Transverse colon (tissue), 4 donors: ENCODE measurements at regions not wholly inside any gene's neighbourhood (a gene's known extent, or its start where the extent isn't known, plus 50 kb on each side); places are given as distances from the start of the nearest gene placed in this dataset.

Experiments used
- DNase-seq: peaks from one replicate; pipeline ENCODE4 v3.0.0-alpha.2; 2019
- H3K27ac ChIP-seq, 4 donors: fragments of 200-600 bp; sonication (generic); 2 replicates each; pipeline ENCODE4 v1.5.1; 2016 to 2018; ENCODE audit warnings: inconsistent platforms in 4 of 4
- H3K27me3 ChIP-seq: fragments of 200-600 bp; sonication (generic); 2 replicates; pipeline ENCODE4 v1.5.1; 2017; ENCODE audit warnings: inconsistent platforms
- H3K36me3 ChIP-seq, 4 donors: fragments of 200-600 bp; sonication (generic); 2 replicates each; pipeline ENCODE4 v1.5.1; 2017 to 2019; ENCODE audit warnings: inconsistent platforms in 4 of 4
- H3K4me1 ChIP-seq, 4 donors: fragments of 200-600 bp; sonication (generic); 2 replicates each; pipeline ENCODE4 v1.5.1; 2017 to 2020; ENCODE audit warnings: inconsistent platforms in 4 of 4
- H3K4me3 ChIP-seq, 4 donors: fragments of 200-600 bp; sonication (generic); 1 replicate in 1 of 4; 2 replicates in 3 of 4; pipeline versions ENCODE4 v1.5.1 to v1.6.1; 2017 to 2019; ENCODE audit warnings: inconsistent platforms in 4 of 4
- H3K9me3 ChIP-seq, 2 donors: fragments of 200-600 bp; sonication (generic); 2 replicates each; pipeline ENCODE4 v1.5.1; 2017 to 2019; ENCODE audit warnings: inconsistent platforms in 2 of 2
- EP300 ChIP-seq: sonication (generic); formaldehyde crosslinking; IDR thresholded peaks from one replicate; pipeline ENCODE4 v1.6.1; 2017; ENCODE audit warnings: antibody characterized with exemption, low read depth
- POLR2A ChIP-seq: fragments of 450-650 bp; IDR thresholded peaks from one replicate; pipeline ENCODE4 v1.6.1; 2016; ENCODE audit warnings: antibody characterized with exemption, mild to moderate bottlenecking, moderate library complexity
- POLR2AphosphoS5 ChIP-seq, 3 donors: sonication (generic); formaldehyde crosslinking; IDR thresholded peaks; one replicate each; pipeline ENCODE4 v1.6.1; 2016; ENCODE audit warnings: antibody characterized with exemption in 3 of 3
- WGBS, 2 donors: methylation state at CpG; one replicate each; pipeline ENCODE4 v1.1.5; 2018; ENCODE audit warnings: low coverage in 1 of 2; 5-methylcytosine and 5-hydroxymethylcytosine counted together
- in situ Hi-C, 4 donors: fragments of 200-750 bp; cut with MboI; loops; one replicate each; pipeline versions ENCODE4 v1.15.0 to v1.15.1; 2017; ENCODE audit warnings: low sequenced_read_pairs in 3 of 4, low pct_ligation_motif_present in 1 of 4, low pct_unique_long_range_greater_than_20kb in 1 of 4
- intact Hi-C: fragments of 100-400 bp; cut with DNase I; formaldehyde crosslinking; loops from one replicate; pipeline ENCODE4 v1.15.1; 2023; ENCODE audit warnings: low total_unique reads
- TF ChIP-seq, protein P1 (sequence below), 5 experiments: fragments of 200-600 bp in 3 of 5; fragments of 450-650 bp in 2 of 5; sonication (generic) in 3 of 5; IDR thresholded peaks; 1 replicate in 2 of 5; 2 replicates in 3 of 5; pipeline ENCODE4 v1.5.1; 2016 to 2017; ENCODE audit warnings: antibody characterized with exemption in 5 of 5, inconsistent platforms in 3 of 5, mild to moderate bottlenecking in 2 of 5, moderate library complexity in 1 of 5

DNA sequence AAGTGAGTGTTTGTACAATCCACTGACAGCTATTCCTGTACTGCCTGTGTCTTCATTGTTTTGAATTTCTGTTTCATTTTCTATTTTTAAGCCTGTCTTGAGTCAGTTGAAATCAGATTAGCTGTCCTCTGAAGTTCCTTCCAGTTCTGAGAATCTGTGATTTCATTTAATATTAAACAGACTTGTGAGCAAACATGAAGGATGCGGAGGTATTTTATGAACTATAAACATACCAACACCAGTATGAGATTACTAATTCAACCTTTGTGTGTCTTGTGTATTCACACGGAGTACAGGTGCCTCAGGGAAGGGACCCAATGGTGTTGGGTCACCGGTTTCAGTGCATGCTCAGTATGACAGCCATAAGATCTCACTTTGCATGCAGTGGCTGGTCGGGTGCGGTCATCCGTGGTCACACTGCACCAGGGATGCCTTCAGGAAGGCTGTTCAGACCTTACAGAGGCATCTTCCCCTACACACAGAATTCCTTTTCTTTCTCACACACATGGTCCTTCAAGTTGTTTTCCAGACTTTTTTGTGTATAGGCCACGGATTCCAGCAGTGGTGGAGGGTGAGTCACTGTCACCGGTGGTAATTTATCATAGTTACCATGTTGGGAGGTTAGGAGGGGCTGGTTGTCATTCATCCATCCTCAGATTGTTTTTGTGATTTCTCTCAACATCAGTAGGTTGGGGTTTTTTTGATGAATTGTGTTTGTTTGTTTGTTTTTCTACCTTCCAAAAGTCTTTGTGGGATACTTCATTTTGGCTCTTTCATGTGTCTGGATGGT is 103.0 kb upstream of the SFSWAP start:
- DNase-seq: peak; percentile 40
- Histone ChIP-seq H3K27ac (peak overlapping the region in 1 of 4 donors; percentile 38), H3K36me3 (no peaks in the 10 kb centered on the region), H3K4me1 (peaks cover 0 to 23% (median 3%) of the 10 kb centered on the region in 4 donors), H3K27me3 (peaks cover 20% of the 10 kb centered on the region), H3K4me3 (no peak overlapping the region), H3K9me3 (no peaks in the 10 kb centered on the region)
- no peak for TF ChIP-seq EP300
- no peak for TF ChIP-seq POLR2AphosphoS5 (IDR thresholded peaks at IDR 0.05)
- TF ChIP-seq, protein P1, sequence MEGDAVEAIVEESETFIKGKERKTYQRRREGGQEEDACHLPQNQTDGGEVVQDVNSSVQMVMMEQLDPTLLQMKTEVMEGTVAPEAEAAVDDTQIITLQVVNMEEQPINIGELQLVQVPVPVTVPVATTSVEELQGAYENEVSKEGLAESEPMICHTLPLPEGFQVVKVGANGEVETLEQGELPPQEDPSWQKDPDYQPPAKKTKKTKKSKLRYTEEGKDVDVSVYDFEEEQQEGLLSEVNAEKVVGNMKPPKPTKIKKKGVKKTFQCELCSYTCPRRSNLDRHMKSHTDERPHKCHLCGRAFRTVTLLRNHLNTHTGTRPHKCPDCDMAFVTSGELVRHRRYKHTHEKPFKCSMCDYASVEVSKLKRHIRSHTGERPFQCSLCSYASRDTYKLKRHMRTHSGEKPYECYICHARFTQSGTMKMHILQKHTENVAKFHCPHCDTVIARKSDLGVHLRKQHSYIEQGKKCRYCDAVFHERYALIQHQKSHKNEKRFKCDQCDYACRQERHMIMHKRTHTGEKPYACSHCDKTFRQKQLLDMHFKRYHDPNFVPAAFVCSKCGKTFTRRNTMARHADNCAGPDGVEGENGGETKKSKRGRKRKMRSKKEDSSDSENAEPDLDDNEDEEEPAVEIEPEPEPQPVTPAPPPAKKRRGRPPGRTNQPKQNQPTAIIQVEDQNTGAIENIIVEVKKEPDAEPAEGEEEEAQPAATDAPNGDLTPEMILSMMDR (IDR thresholded peaks at IDR 0.05): no peak
- no peak for TF ChIP-seq POLR2A
- in situ Hi-C loops (no loop called here), intact Hi-C loops (no loop called here)
- 50 to 52% methylated on average over 5 to 8 of the region's 8 CpGs for WGBS, 2 donors

DNA sequence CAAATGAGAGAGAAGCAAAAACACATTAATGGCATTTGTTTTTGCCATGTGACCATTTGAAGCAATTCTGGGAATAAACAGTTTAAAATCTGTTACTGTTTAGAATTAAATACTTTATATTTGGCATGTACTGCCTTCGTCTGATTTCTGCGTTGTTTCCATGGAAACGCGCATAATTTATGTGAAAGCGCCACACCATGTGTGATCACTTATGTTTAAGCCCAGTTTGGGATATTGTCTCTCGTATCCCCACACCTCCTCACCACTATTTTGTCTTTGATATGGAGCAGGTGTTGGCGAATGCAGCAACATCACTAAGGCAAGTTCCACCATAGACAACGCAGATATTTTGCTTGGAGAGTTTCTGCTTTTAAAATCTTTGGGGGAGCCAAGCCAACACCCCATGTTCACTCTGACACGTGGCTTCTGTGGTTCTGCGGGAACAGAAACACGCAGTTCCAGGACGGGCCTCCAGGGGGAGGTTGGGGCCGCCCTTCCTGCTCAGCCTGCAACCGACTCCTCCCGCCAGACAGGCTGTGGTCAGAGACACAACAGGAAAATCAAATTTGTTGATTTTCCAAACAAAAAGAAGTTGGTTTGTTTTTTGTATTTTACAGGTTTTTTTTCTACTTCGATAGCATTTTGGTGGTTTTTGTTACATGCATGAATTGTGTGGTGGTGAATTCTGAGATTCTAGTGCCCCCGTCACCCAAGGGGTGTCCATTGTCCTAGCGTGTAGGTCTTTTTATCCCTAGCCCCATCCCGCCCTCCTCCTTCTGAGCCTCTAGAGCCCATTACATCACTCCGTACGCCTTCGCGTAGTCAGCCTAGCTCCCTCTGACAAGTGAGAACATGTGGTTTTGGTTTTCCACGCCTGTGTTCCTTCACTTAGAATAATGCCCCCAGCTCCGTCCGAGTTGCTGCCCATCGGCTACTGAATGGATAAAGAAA is 101.9 kb upstream of the SFSWAP start:
- H3K4me3 ChIP-seq: no peak overlapping the region
- peaks cover 18% of the 10 kb centered on the region for H3K27me3 ChIP-seq
- no peaks in the 10 kb centered on the region for H3K9me3 ChIP-seq
- intact Hi-C loops (no loop called here), in situ Hi-C loops (no loop called here)
- TF ChIP-seq EP300 (no peak), POLR2A (no peak), POLR2AphosphoS5 (IDR thresholded peaks at IDR 0.05) (no peak)
- TF ChIP-seq, protein P1 (IDR thresholded peaks at IDR 0.05): peak; percentile 65 to 82 (median 74)
- no peaks in the 10 kb centered on the region for H3K36me3 ChIP-seq
- WGBS, 2 donors: 45 to 53% methylated on average over 10 to 27 of the region's 27 CpGs
- peak; percentile 71 for DNase-seq
- no peak overlapping the region for H3K27ac ChIP-seq
- peaks cover 0 to 21% (median 3%) of the 10 kb centered on the region in 4 donors for H3K4me1 ChIP-seq

DNA sequence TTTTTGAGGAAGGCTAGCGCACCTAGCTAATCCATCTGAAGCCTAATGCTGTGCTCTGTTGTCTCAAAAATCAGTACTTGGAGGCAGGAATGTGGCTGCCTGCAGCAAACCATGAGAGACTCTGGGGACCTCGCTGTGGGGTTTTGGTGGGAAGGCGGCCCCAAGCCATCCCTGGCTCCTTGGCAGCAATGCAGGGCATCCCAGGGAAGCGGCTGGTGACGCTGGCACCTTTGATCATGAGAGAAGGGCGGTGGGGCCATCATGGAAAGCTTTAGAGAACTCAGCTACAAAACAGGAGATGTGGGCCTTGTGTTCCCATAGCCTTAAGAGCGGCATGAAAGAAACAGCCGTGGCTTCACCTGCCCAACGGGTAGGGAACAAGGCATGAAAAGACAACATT is 101.1 kb upstream of the SFSWAP start:
- no peak overlapping the region for H3K4me3 ChIP-seq
- no peak for DNase-seq
- no peak overlapping the region for H3K27ac ChIP-seq
- in situ Hi-C loops: no loop called here
- peaks cover 0 to 15% (median 3%) of the 10 kb centered on the region in 4 donors for H3K4me1 ChIP-seq
- H3K9me3 ChIP-seq: no peaks in the 10 kb centered on the region
- TF ChIP-seq, protein P1 (IDR thresholded peaks at IDR 0.05): no peak
- no peak for TF ChIP-seq EP300
- no peak for TF ChIP-seq POLR2A
- no peak for TF ChIP-seq POLR2AphosphoS5 (IDR thresholded peaks at IDR 0.05)
- whole genome bisulfite sequencing, 2 donors: 88% methylated on average over 9 of the region's 9 CpGs; no CpG with 5 or more reads in 1 of the 2 donors
- peaks cover 13% of the 10 kb centered on the region for H3K27me3 ChIP-seq
- intact Hi-C loops: no loop called here
- no peaks in the 10 kb centered on the region for H3K36me3 ChIP-seq

DNA sequence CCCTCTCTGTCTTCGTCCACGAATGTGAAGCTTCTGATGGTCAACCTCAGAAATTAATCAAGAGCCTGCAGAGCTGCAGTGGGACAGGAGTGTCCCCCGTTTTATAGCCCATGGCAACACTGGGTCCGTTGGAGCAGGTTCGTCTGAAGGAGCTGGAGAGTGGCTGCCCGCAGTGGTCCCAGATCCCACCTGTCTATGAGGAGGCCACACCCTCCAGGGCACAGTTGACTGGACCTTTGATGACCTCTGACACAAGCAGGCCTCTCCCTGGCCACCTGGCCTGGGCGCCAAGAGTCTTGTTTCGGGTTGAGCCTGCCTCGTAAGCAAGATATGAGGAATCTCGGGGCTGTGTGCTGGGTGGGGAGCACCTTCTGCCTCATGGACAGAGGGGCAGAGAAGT is 100.7 kb upstream of the SFSWAP start:
- Histone ChIP-seq H3K4me1 (peaks cover 0 to 15% (median 3%) of the 10 kb centered on the region in 4 donors), H3K4me3 (no peak overlapping the region), H3K9me3 (no peaks in the 10 kb centered on the region), H3K36me3 (no peaks in the 10 kb centered on the region), H3K27ac (no peak overlapping the region), H3K27me3 (peaks cover 9% of the 10 kb centered on the region)
- DNase-seq: no peak
- 83% methylated on average over 9 of the region's 10 CpGs; no CpG with 5 or more reads in 1 of the 2 donors for WGBS, 2 donors
- TF ChIP-seq EP300 (no peak), POLR2AphosphoS5 (IDR thresholded peaks at IDR 0.05) (no peak), POLR2A (no peak)
- TF ChIP-seq, protein P1 (IDR thresholded peaks at IDR 0.05): no peak
- in situ Hi-C loops (no loop called here), intact Hi-C loops (no loop called here)
